ENCODE measurements at regions not wholly inside any gene's neighbourhood (a gene's known extent, or its start where the extent isn't known, plus 50 kb on each side); places are given as distances from the start of the nearest gene placed in this dataset.
"Not testable (repeated sequence)": the region's sequence is repeated elsewhere in the genome, so short reads cannot be mapped to it uniquely, and the experiment has no call there.

DNA sequence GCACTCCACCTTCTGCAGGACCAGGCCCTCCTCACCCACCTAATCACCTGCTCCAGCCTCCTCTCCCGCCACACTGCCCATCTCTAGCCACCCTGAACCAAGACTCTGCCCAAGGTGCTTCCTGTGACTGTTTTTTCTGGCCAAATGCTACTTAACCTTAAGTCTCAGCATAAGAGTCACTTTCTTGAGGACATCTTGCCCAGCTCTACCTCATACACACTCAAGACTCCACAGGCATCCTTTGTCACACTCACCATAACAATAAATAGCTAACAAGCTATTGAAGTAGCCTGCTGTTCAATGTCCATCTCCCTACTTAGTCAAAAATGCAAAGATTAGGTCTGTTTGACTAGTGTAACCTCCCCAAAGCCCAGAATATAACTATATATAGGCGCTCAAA, 455.4 kb upstream of the NFE2L3 start:
- no peak for DNase-seq (ENCODE audit: low spot score)
- Histone ChIP-seq H3K27ac (no peak overlapping the region), H3K4me3 (no peak overlapping the region)
- TF ChIP-seq, protein P1, sequence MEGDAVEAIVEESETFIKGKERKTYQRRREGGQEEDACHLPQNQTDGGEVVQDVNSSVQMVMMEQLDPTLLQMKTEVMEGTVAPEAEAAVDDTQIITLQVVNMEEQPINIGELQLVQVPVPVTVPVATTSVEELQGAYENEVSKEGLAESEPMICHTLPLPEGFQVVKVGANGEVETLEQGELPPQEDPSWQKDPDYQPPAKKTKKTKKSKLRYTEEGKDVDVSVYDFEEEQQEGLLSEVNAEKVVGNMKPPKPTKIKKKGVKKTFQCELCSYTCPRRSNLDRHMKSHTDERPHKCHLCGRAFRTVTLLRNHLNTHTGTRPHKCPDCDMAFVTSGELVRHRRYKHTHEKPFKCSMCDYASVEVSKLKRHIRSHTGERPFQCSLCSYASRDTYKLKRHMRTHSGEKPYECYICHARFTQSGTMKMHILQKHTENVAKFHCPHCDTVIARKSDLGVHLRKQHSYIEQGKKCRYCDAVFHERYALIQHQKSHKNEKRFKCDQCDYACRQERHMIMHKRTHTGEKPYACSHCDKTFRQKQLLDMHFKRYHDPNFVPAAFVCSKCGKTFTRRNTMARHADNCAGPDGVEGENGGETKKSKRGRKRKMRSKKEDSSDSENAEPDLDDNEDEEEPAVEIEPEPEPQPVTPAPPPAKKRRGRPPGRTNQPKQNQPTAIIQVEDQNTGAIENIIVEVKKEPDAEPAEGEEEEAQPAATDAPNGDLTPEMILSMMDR (IDR thresholded peaks at IDR 0.05) = no peak

DNA sequence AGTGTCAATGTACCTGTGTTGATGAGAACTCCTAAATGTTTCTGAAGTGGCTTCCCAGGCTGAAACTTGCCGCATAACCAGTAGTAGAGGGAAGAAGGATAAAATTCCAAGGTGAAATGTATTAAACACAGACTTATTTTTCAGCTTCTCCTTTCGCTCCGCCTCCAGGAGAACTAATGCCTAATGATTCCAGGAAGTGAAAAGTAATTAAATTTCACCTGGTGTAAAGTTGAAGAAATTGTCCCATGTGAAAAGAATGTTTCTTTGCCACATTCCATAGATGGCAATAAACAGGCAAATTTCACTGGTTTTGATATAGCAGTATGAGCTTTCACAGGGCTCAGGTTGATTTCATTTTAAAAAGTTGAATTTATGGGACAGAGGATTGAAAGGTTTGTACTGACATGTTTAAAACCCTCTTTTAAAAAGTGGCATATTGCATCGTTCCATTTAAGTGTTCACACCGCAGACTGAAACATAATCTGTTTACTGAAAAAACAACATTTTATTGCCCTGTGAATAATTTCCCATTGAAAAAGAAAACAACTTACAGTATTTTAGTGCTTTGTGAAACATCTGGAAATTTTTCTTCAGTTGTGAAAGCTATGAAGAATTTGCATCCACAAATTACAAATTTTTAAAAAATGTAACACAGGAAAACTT, 453.4 kb upstream of the NFE2L3 start:
- Histone ChIP-seq H3K27ac (no peak overlapping the region), H3K4me3 (no peak overlapping the region)
- no peak for DNase-seq (ENCODE audit: low spot score)
- TF ChIP-seq, protein P1 (IDR thresholded peaks at IDR 0.05) = no peak

DNA sequence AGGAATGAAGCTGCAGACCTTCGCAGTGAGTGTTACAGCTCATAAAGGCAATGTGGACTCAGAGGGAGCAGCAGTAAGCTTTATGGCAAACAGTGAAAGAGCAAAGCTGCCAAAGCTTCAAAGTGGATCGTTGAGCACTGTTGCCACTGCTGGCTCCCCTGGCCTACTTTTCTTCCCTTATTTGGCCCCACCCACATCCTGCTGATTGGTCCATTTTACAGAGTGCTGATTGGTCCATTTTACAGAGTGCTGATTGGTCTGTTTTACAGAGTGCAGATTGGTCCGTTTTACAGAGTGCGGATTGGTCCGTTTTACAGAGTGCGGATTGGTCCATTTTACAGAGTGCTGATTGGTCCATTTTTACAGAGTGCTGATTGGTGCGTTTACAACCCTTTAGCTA, 451.9 kb upstream of the NFE2L3 start:
- not testable (repeated sequence) for DNase-seq (ENCODE audit: low spot score); H3K4me3 ChIP-seq; H3K27ac ChIP-seq

DNA sequence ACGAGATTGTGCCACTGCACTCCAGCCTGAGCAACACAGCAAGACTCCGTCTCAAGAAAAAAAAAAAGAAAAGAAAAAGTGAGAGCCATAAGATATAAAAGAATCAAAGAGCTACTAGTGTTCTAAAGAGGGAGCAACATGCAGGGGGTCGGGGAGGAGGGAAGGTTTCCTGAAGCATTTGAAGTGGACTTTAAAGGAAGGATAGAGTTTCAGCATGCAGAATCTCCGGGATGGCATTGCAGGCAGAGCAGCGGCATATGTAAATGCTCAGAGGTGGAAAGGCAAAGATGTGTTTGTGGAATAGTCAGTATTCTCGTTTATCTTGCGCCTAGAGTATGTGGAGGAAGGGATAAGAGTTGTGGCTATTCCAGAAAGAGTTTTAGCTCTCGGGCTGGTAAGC, 447.6 kb upstream of the NFE2L3 start:
- H3K4me3 ChIP-seq = no peak overlapping the region
- no peak for DNase-seq (ENCODE audit: low spot score)
- TF ChIP-seq, protein P1 (IDR thresholded peaks at IDR 0.05) = no peak
- no peak overlapping the region for H3K27ac ChIP-seq

DNA sequence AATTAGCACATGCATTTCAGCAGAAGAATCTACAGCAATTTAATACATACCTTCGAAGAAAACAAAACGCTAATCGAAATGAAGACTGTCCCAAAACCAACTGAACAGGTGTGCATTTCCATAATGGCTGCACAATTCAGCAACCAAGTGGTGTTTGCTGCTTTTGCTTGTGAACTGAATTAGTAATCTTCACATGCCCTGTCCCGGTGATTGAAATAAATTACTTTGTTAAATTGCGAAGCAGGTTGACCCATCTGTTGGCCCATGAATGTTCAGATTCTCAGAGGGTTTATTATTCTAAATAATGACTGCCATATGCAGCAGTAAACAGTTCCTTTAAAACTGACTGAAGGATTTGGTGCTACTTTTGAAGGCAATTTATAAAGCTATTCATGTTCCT, 445.2 kb upstream of the NFE2L3 start:
- Histone ChIP-seq H3K27ac (no peak overlapping the region), H3K4me3 (no peak overlapping the region)
- no peak for DNase-seq (ENCODE audit: low spot score)
- TF ChIP-seq, protein P1 (IDR thresholded peaks at IDR 0.05) = no peak

DNA sequence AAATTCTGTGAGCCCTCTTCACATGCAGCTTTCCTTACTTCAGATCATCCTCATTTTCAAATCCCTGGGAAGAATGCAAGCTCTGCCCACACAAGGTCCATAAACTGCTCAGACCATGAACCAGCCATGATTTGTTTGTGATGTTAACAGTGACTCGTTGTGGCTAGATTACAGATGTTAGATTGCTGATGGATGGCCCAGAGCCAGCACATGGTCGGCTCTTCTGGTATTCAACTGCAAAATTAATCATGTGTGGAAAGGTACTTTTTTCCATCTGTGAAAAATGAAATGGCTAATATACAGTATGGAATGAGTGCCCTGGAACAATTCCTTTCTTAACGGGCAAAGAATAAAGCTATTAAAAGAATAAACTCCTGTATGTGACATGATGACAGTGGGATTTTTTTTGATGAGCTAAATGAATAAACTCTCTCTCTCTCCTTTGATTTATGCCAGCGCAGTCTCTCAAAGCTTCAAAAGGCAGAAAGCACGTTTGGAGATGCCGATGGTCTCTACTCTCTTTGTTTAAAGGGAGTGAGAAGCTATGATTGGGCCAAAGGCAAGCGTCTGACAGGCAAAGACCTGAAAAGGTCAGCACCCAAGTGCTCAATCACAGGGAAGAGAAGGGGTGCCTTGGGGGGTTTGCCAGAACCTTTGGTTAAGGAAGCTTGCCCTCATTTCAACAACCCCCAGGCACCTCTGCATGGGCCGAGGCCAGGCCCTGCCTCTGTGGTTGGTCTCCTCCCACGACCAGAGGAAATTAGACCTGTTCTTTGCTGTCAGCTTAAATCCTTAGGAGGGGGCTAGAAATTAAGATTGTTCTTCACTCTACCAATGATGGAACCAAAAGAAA, 444.0 kb upstream of the NFE2L3 start:
- no peak overlapping the region for H3K4me3 ChIP-seq
- TF ChIP-seq, protein P1 (IDR thresholded peaks at IDR 0.05) = no peak
- no peak overlapping the region for H3K27ac ChIP-seq
- DNase-seq (ENCODE audit: low spot score) = no peak

DNA sequence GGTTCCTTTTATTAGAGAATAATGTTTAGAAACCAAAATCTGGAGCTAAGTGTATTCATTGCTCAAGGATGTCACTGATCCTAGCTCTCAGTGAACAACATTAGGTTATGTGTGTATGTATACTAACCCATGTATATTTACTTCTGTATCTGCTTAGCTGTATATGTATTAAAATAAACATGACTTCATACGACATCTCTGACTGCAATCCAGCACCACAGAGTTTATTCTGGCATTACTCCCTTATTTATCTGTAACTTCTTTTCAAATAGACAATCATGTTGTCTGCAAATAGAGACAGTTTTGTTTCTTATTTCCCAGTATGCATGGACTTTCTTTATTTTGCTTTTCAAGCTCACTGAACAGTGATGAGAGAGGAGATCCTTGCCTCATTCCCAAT, 441.0 kb upstream of the NFE2L3 start:
- Histone ChIP-seq H3K4me3 (no peak overlapping the region), H3K27ac (no peak overlapping the region)
- no peak for DNase-seq (ENCODE audit: low spot score)
- TF ChIP-seq, protein P1 (IDR thresholded peaks at IDR 0.05) = no peak
